ENCODE measurements at regions not wholly inside any gene's neighbourhood (a gene's known extent, or its start where the extent isn't known, plus 50 kb on each side); places are given as distances from the start of the nearest gene placed in this dataset.

GRCh38 chr6:132072831-132073230, 121.7 kb upstream of the CCN2 start (continued):
- TF ChIP-seq CHD2 (IDR thresholded peaks at IDR 0.05; ENCODE audit: borderline replicate concordance, low read depth, low read length) (no peak), ATF3 (IDR thresholded peaks at IDR 0.05; ENCODE audit: borderline replicate concordance, extremely low read depth, low read depth, low read length) (no peak), JUNB (IDR thresholded peaks at IDR 0.05) (no peak)

- FAIRE-seq (no peak), DNase-seq (ENCODE audit: low read depth, low spot score) (no peak), ATAC-seq (no peak)
- in situ Hi-C loops (cut with MboI): no loop called here
- H3K9ac ChIP-seq (ENCODE audit: control insufficient read depth, insufficient read depth, low read length): no peak overlapping the region
- no peaks in the 10 kb centered on the region for H4K20me1 ChIP-seq (ENCODE audit: control insufficient read depth, insufficient read depth)
- no peak overlapping the region for H3K27ac ChIP-seq (ENCODE audit: control insufficient read depth, insufficient read depth)
- no peaks in the 10 kb centered on the region for H3K27me3 ChIP-seq (replicated peaks in 1 of 2; ENCODE audit: control insufficient read depth in 2 of 2, insufficient read depth in 2 of 2, low read length in 1 of 2)
- intact Hi-C loops (cut with micrococcal nuclease; ENCODE audit: unreplicated experiment): no loop called here
- no peaks in the 10 kb centered on the region for H3K9me3 ChIP-seq (replicated peaks; ENCODE audit: control insufficient read depth, insufficient read depth, low read length)
- ChIA-PET POLR2A (no interaction called here), SMC1A (ENCODE audit: uncharacterized antibody, unreplicated experiment) (interaction anchor here (0.7 kb wide), 1 partner anchor 16 kb away, joined by 3 read pairs; no protein-coding TSS in a partner anchor), CTCF (interaction anchor here (1.3 kb wide), 1 partner anchor 33 kb away, joined by 3 read pairs; no protein-coding TSS in a partner anchor), RAD21 (ENCODE audit: unreplicated experiment) (no interaction called here)
- no peaks in the 10 kb centered on the region for H3K4me1 ChIP-seq (ENCODE audit: control insufficient read depth, insufficient read depth, low read length)
- H3K79me2 ChIP-seq (ENCODE audit: control insufficient read depth, insufficient read depth, low read length): no peaks in the 10 kb centered on the region
- no peak overlapping the region for H3K4me3 ChIP-seq
- no TSS peak for BruUV-seq (replicated peaks)
- no peaks in the 10 kb centered on the region for H3K36me3 ChIP-seq (ENCODE audit: control insufficient read depth in 2 of 2, insufficient read depth in 2 of 2, low read length in 1 of 2)
- WGBS (ENCODE audit: insufficient coverage, insufficient replicate concordance, low lambda C conversion rate, missing lambda C conversion rate): 22% methylated on average over 2 of the region's 2 CpGs
- H3K4me2 ChIP-seq (ENCODE audit: control insufficient read depth, insufficient read depth): no peak overlapping the region
- H2AFZ ChIP-seq (ENCODE audit: control insufficient read depth, low read depth, low read length): no peak overlapping the region
- TF ChIP-seq USF1 (IDR thresholded peaks at IDR 0.05; ENCODE audit: borderline replicate concordance, extremely low read length, insufficient read depth, low read depth, low read length): no peak
- TF ChIP-seq BACH1 (IDR thresholded peaks at IDR 0.05; ENCODE audit: borderline replicate concordance): no peak
- no peak for TF ChIP-seq RELA (IDR thresholded peaks at IDR 0.05; ENCODE audit: borderline replicate concordance, partially characterized antibody)
- no peak for TF ChIP-seq STAT3 (IDR thresholded peaks at IDR 0.05; ENCODE audit: low read depth, low read length)
- no peak for TF ChIP-seq RB1 (IDR thresholded peaks at IDR 0.05; ENCODE audit: borderline replicate concordance)
- no peak for TF ChIP-seq BMI1 (IDR thresholded peaks at IDR 0.05; ENCODE audit: borderline replicate concordance)
- no peak for TF ChIP-seq LARP7 (IDR thresholded peaks at IDR 0.05)
- no peak for TF ChIP-seq ZSCAN29 (IDR thresholded peaks at IDR 0.05)
- TF ChIP-seq NR2F1 (conservative IDR thresholded peaks at IDR 0.05): no peak
- TF ChIP-seq KDM1A (IDR thresholded peaks at IDR 0.05; ENCODE audit: borderline replicate concordance): no peak
- TF ChIP-seq MTA3 (IDR thresholded peaks at IDR 0.05; ENCODE audit: borderline replicate concordance, low read length): no peak
- no peak for TF ChIP-seq IKZF2 (IDR thresholded peaks at IDR 0.05)
- no peak for TF ChIP-seq PAX8 (IDR thresholded peaks at IDR 0.05)
- no peak for TF ChIP-seq BCLAF1 (IDR thresholded peaks at IDR 0.05)
- TF ChIP-seq NR2C2 (IDR thresholded peaks at IDR 0.05; ENCODE audit: borderline replicate concordance, control insufficient read depth, insufficient read length, low read depth): no peak
- TF ChIP-seq NFYB (IDR thresholded peaks at IDR 0.05; ENCODE audit: insufficient read depth, low read depth, low read length): no peak
- TF ChIP-seq MYB (IDR thresholded peaks at IDR 0.05; ENCODE audit: borderline replicate concordance, low read depth, low read length): no peak
- no peak for TF ChIP-seq ZBED1 (IDR thresholded peaks at IDR 0.05; ENCODE audit: borderline replicate concordance)
- TF ChIP-seq SREBF1 (IDR thresholded peaks at IDR 0.05; ENCODE audit: low read length): no peak
These were observed 121.1 kb upstream of the CCN2 start for GRCh38 chr6:132072271-132072670.

Data from GM12878 (cell line).